GM06990 (cell line): ENCODE measurements at regions not wholly inside any gene's neighbourhood (a gene's known extent, or its start where the extent isn't known, plus 50 kb on each side); places are given as distances from the start of the nearest gene placed in this dataset.

Experiments used
- DNase-seq: peaks from one replicate; pipeline ENCODE4 v3.0.0-alpha.2; 2011; ENCODE audit not compliant: insufficient read length; ENCODE audit errors: extremely low read depth
- H3K27me3 ChIP-seq: replicated peaks from 2 replicates; pipeline ENCODE4 v1.6.0; 2011; ENCODE audit warnings: low read length; ENCODE audit not compliant: control insufficient read depth, insufficient read depth
- H3K36me3 ChIP-seq: 2 replicates; pipeline ENCODE4 v1.5.1; 2011; ENCODE audit warnings: low read length; ENCODE audit not compliant: control insufficient read depth, insufficient read depth
- H3K4me3 ChIP-seq: replicated peaks from 2 replicates; pipeline ENCODE4 v1.5.1; 2011; ENCODE audit warnings: low read depth, mild to moderate bottlenecking, control low read depth, low read length
- CTCF ChIP-seq: IDR thresholded peaks from 2 replicates; pipeline ENCODE4 v1.5.1; 2011; ENCODE audit warnings: low read length, control low read depth, mild to moderate bottlenecking, inconsistent platforms; ENCODE audit not compliant: insufficient read depth, poor library complexity, severe bottlenecking

DNA sequence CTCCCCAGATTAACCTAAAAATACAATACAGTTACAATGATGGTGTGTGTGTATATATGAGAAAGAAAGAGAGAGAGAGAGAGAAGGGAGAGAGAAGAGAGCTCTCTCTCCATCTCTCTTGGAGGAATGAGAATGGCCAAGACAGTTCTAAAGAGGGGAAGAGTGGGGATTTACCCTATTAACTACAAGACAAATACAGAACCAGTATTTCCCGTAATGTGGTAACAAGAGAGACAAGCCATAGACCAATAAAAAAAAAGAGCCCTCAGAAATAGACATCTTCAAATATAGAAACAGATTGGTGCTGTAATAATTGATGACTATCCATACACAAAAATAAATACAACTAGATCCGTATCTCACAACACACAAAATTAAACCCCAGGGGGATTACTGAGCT lies 87.0 kb downstream of the NSMCE3 start:
- H3K27me3 ChIP-seq = no peaks in the 10 kb centered on the region
- DNase-seq = no peak

GRCh38 chr15:29172742-29173725 lies 96.6 kb downstream of the NSMCE3 start:
- DNase-seq = no peak
- no peak overlapping the region for H3K4me3 ChIP-seq
- no peaks in the 10 kb centered on the region for H3K36me3 ChIP-seq
- TF ChIP-seq CTCF = no peak
- no peaks in the 10 kb centered on the region for H3K27me3 ChIP-seq

More for the DNA sequence above, 87.0 kb downstream of the NSMCE3 start:
- Histone ChIP-seq H3K4me3 (no peak overlapping the region), H3K36me3 (no peaks in the 10 kb centered on the region)
- no peak for TF ChIP-seq CTCF

DNA sequence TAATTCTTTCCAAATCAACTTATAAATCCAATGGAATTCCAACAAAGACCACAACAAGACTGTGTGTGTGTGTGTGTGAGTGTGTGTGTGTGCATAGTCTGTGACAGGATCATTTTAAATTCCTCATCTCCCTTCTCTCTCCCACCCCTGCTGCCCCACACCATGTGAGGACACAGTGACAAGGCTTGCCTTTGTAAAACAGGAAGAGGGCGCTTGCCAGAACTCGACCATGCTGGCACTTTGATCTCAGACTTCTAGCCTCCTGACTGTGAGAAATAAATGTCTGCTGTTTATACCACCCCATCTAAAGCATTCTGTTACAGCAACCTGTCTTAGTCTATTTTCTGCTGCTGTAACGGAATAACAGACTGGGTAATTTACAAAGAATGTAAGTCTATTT lies 99.1 kb downstream of the NSMCE3 start:
- DNase-seq = no peak
- no peak for TF ChIP-seq CTCF
- no peaks in the 10 kb centered on the region for H3K27me3 ChIP-seq
- H3K36me3 ChIP-seq = no peaks in the 10 kb centered on the region
- no peak overlapping the region for H3K4me3 ChIP-seq
